ENCODE measurements at regions not wholly inside any gene's neighbourhood (a gene's known extent, or its start where the extent isn't known, plus 50 kb on each side); places are given as distances from the start of the nearest gene placed in this dataset.
"Not testable (repeated sequence)": the region's sequence is repeated elsewhere in the genome, so short reads cannot be mapped to it uniquely, and the experiment has no call there.

DNA sequence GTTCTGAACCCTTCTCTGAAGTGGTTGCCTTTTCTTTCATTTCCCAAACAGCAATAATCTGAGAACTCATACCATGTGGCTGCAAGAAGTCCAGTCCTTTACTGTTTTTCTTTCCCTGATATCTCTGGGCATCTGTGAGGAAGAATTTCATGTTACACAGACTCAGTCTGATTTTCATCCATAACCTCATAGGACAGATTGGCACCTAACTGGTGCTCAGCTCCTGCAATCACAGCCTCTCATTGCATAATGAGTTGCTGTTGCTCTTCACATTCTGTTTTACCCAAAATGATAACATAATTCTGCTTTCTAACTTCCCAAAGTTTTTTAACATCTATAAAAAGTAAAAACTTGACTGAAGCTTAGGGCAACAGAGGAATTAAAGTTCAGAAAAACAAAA lies 472.2 kb upstream of the PBX1 start:
- no peaks in the 10 kb centered on the region for H3K27me3 Mint-ChIP-seq
- no peak overlapping the region for H3K27ac Mint-ChIP-seq
- H3K4me1 Mint-ChIP-seq (ENCODE audit: low read depth in 2 of 2) = no peaks in the 10 kb centered on the region
- H3K36me3 Mint-ChIP-seq = peaks cover 5% of the 10 kb centered on the region
- DNase-seq (ENCODE audit: low spot score) (no peak), ATAC-seq (no peak)
- H3K4me3 Mint-ChIP-seq = no peak overlapping the region
- peaks cover 7% of the 10 kb centered on the region for H3K9me3 Mint-ChIP-seq

DNA sequence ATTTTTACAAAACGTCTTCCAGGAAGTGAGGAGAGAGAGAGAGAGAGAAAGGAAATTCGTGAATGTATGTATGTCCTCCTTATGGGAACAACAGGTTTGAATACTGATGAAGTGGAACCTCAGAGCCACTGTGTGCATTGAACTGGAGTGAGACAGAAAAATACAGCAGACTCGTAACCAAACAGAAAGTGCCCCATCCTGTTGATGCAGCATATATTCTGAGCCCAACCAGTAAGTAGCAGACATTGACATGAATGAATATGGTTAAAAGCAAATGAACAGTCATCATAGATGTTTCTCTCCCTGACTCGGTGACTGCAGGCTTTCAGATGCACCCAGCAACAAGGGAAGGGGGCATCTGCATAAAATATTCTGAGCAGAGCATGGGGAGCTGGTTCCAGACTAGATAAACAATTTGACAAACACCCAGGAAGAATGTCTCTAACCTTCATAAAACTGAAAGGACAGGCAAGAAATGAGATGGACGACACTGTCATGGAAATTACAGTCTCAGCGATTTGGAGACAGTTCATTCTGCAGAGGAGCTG lies 471.0 kb upstream of the PBX1 start:
- no peak for ATAC-seq
- Mint-ChIP-seq H3K4me3 (no peak overlapping the region), H3K4me1 (ENCODE audit: low read depth in 2 of 2) (no peaks in the 10 kb centered on the region), H3K9me3 (peaks cover 7% of the 10 kb centered on the region), H3K27me3 (no peaks in the 10 kb centered on the region), H3K27ac (no peak overlapping the region), H3K36me3 (peaks cover 5% of the 10 kb centered on the region)
- DNase-seq (ENCODE audit: low spot score) = no peak

DNA sequence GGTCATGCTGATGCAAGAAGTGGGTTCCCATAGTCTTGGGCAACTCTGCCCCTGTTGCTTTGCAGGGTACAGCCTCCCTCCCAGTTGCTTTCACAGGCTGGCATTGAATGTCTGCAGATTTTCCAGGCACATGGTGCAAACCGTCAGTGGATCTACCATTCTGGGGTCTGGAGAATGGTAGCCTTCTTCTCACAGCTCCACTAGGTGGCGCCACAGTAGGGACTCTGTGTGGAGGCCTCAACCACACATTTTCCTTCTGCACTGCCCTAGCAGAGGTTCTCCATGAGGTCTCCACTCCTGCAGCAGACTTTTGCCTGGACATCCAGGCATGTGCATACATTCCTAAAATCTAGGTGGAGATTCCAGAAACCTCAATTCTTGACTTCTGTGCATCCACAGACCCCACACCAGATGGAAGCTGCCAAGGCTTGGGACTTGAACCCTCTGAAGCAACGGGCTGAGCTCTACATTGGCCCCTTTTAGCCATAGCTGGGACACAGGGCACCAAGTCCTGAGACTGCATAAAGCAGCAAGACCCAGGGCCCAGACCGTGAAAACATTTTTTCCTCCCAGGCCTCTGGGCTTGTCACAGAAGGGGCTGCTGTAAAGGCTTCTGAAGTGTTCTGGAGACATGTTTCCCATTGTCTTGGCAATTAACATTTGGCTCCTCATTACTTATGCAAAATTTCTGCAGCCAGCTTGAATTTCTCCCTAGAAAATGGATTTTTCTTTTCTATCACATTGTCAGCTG lies 466.2 kb upstream of the PBX1 start:
- no peak overlapping the region for H3K27ac Mint-ChIP-seq
- DNase-seq (ENCODE audit: low spot score) (no peak), ATAC-seq (no peak)
- no peaks in the 10 kb centered on the region for H3K27me3 Mint-ChIP-seq
- H3K4me1 Mint-ChIP-seq (ENCODE audit: low read depth in 2 of 2) = no peaks in the 10 kb centered on the region
- H3K36me3 Mint-ChIP-seq = peaks cover under 1% of the 10 kb centered on the region
- no peak overlapping the region for H3K4me3 Mint-ChIP-seq
- H3K9me3 Mint-ChIP-seq = peaks cover 7% of the 10 kb centered on the region

DNA sequence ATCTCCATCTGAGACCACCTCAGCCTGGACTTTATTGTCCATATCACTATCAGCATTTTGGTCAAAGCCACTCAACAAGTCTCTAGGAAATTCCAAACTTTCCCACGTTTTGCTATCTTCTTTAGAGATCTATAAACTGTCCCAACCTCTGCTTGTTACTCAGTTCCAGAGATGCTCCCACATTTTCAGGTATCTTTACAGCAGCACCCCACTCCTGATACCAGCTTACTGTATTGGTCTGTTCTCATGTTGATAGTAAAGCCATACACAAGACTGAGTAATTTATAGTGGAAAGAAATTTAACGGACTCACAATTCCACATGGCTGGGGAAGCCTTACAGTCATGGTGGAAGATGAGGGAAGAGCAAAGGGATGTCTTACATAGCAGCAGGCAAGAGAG lies 465.4 kb upstream of the PBX1 start:
- Mint-ChIP-seq H3K27me3 (no peaks in the 10 kb centered on the region), H3K36me3 (no peaks in the 10 kb centered on the region), H3K4me1 (ENCODE audit: low read depth in 2 of 2) (no peaks in the 10 kb centered on the region), H3K4me3 (no peak overlapping the region), H3K27ac (no peak overlapping the region), H3K9me3 (peaks cover 2% of the 10 kb centered on the region)
- no peak for DNase-seq (ENCODE audit: low spot score)
- no peak for ATAC-seq

DNA sequence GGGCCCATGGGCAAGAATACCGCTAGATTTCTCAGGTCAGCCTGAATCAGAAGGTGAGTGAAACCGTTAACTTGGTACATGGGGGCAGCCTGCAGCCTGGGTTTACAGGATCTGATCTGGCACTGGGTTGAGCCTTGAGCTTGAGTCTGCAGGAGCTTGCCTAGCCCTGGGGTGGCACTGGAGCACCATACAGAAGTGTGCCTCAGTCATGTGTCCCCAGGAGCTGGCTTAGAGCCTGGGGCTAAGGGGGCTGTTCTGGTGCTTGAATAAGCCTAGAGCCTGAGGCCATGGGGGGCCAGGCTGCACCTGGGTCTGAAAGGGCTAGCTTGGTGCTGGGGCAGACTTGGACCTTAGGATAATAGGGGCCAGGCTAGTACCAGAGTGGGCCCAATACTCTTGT lies 457.2 kb upstream of the PBX1 start:
- Mint-ChIP-seq H3K36me3 (no peaks in the 10 kb centered on the region), H3K27ac (no peak overlapping the region), H3K27me3 (no peaks in the 10 kb centered on the region), H3K4me1 (ENCODE audit: low read depth in 2 of 2) (no peaks in the 10 kb centered on the region), H3K9me3 (peaks cover 6% of the 10 kb centered on the region), H3K4me3 (no peak overlapping the region)
- ATAC-seq = no peak
- no peak for DNase-seq (ENCODE audit: low spot score)

DNA sequence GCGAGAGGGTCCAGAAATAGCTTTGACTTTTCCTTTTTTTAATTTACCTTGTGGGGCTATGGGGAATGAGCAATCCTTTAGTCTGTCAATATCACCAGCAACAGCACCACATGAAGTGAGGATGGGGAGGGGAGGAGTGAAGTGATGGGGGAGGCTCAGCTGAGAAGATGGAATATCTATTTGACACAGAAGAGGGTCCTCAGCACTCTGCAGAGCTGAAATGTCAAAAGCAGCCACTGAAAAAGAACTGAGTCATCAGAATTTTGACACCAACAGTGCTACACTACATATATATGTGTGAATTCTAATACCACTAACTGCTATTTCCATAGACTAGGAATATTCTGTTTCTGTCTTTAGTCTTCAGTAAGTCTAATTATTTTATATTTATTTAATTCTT lies 427.0 kb upstream of the PBX1 start:
- H3K4me1 Mint-ChIP-seq (ENCODE audit: low read depth in 2 of 2) = no peaks in the 10 kb centered on the region
- H3K4me3 Mint-ChIP-seq = no peak overlapping the region
- ATAC-seq (no peak), DNase-seq (ENCODE audit: low spot score) (no peak)
- H3K36me3 Mint-ChIP-seq = no peaks in the 10 kb centered on the region
- no peak overlapping the region for H3K27ac Mint-ChIP-seq
- H3K9me3 Mint-ChIP-seq = peaks cover 2% of the 10 kb centered on the region
- no peaks in the 10 kb centered on the region for H3K27me3 Mint-ChIP-seq

DNA sequence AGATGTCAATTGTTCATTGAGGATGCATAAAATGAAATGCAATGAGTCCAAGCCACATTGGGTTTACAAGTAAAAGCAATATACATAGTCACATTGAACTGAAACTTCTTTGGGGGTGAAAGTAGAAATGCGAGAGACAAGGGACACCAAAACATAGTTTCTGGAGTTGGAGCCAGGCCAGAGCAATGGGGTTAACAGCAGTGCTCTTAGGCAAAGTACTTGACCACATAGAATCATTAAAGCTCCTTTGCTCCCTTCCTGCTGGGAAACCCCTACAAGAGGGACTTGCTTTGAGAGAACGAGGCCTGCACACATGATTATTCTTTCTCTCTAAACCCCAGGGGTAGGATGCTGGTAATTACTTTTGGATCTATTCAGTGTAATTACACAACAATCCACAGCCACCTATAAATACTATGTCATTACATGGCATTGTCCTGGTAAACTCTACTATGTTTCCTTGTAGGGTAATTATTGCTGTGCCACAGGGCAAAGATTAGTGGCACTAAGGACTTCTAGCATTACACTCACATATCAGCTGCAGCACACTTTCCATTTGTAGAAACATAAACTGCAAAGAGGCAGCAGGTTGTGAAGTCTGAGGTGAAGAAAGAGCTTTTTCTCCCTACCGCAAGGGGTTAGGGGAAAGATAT lies 421.6 kb upstream of the PBX1 start:
- H3K27me3 Mint-ChIP-seq = no peaks in the 10 kb centered on the region
- no peak overlapping the region for H3K4me3 Mint-ChIP-seq
- peaks cover 7% of the 10 kb centered on the region for H3K9me3 Mint-ChIP-seq
- H3K4me1 Mint-ChIP-seq (ENCODE audit: low read depth in 2 of 2) = no peaks in the 10 kb centered on the region
- H3K36me3 Mint-ChIP-seq = no peaks in the 10 kb centered on the region
- no peak for DNase-seq (ENCODE audit: low spot score)
- ATAC-seq = no peak
- H3K27ac Mint-ChIP-seq = no peak overlapping the region

DNA sequence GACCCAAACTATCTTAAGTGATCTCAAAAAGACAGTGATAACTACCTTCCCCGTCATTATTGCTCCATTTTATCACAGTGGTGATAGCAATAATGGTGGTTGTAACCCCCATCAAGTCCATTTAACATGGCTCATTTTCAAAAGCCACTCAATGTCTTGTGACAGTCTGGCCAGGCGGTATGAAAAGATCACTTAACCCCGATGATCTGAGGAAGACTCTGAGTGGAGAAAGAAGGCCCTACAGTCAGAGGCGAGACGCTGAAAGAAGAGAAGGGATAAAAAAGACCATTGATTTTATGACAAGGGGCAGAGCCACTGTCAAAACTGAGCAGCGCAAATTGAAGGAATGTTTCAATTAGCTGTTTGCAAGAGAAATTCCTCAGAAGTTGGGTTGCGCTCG lies 417.2 kb upstream of the PBX1 start:
- Mint-ChIP-seq H3K4me1 (ENCODE audit: low read depth in 2 of 2) (no peaks in the 10 kb centered on the region), H3K36me3 (no peaks in the 10 kb centered on the region), H3K9me3 (peaks cover 19% of the 10 kb centered on the region), H3K27me3 (no peaks in the 10 kb centered on the region), H3K27ac (no peak overlapping the region), H3K4me3 (no peak overlapping the region)
- ATAC-seq (no peak), DNase-seq (ENCODE audit: low spot score) (no peak)

DNA sequence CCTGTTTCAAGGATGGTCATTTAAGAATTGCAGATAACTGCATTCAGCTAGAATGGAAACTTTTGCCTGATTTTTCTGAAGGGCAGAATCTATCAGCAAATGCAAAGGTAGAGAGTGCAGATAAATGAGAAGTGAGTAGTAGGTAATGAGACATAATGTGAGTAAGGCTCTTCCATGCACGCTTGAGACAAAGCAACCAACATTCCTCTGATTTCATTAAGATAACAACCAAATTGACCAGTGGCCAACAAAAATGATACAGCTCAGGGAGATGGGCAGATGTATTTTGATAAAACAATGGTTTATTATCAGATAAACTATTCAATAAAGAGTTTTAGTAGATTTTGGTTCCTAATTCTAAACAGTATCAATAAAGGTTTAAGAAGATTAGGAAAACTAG lies 404.4 kb upstream of the PBX1 start:
- ATAC-seq = no peak
- H3K27me3 Mint-ChIP-seq = no peaks in the 10 kb centered on the region
- no peak overlapping the region for H3K4me3 Mint-ChIP-seq
- DNase-seq (ENCODE audit: low spot score) = no peak
- peaks cover 9% of the 10 kb centered on the region for H3K9me3 Mint-ChIP-seq
- no peak overlapping the region for H3K27ac Mint-ChIP-seq
- H3K4me1 Mint-ChIP-seq (ENCODE audit: low read depth in 2 of 2) = no peaks in the 10 kb centered on the region
- no peaks in the 10 kb centered on the region for H3K36me3 Mint-ChIP-seq

DNA sequence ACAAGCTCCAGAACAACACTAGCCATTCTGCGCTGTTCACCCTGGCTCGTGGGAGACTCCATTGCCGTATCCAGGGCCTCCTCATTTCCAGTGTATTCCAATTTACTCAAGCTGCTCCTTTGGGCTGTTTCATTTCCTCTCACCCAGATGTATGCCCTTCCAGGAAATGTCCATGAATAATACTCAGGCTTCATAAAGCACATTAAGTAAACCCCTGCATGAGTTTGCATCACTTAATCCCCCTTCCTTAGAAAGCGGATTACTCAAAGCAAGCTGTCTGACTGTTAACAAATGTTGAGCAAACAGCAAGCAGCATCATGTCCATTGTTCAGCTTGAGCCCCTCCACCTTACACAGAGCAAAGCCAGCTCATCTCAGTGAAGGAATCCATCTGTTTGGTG lies 403.6 kb upstream of the PBX1 start:
- no peak overlapping the region for H3K4me3 Mint-ChIP-seq
- no peaks in the 10 kb centered on the region for H3K4me1 Mint-ChIP-seq (ENCODE audit: low read depth in 2 of 2)
- ATAC-seq = no peak
- H3K9me3 Mint-ChIP-seq = peaks cover 9% of the 10 kb centered on the region
- no peaks in the 10 kb centered on the region for H3K36me3 Mint-ChIP-seq
- H3K27me3 Mint-ChIP-seq = no peaks in the 10 kb centered on the region
- DNase-seq (ENCODE audit: low spot score) = no peak
- no peak overlapping the region for H3K27ac Mint-ChIP-seq

DNA sequence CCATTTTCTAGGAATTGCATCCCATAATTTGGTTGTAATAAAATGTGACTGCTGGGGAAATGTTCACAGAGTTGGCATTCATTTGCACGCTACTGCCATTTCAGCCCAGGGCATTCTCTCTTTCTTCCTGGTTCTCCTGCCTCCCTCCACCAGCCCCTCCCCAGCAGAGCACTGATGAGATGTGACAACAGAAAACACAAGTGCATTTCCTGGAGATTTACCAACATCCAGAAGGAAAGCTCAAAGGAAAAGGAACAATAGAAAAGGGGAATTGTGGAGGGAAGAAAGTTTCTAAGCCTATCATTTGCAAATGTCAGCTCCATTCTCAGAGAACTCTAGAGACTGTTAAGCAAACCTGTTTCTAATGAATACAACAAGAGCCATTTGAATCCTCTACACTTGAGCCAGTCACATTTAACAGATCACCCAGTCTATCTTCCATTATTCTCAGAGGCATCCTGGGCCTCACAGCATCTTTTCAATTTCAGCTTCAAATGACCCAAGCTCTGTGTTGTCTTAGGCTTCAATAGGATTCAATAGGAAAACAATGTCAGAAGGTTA lies 395.6 kb upstream of the PBX1 start:
- Mint-ChIP-seq H3K9me3 (peaks cover 8% of the 10 kb centered on the region), H3K27ac (no peak overlapping the region), H3K36me3 (no peaks in the 10 kb centered on the region), H3K4me1 (ENCODE audit: low read depth in 2 of 2) (no peaks in the 10 kb centered on the region), H3K27me3 (no peaks in the 10 kb centered on the region), H3K4me3 (no peak overlapping the region)
- DNase-seq (ENCODE audit: low spot score) (no peak), ATAC-seq (no peak)

DNA sequence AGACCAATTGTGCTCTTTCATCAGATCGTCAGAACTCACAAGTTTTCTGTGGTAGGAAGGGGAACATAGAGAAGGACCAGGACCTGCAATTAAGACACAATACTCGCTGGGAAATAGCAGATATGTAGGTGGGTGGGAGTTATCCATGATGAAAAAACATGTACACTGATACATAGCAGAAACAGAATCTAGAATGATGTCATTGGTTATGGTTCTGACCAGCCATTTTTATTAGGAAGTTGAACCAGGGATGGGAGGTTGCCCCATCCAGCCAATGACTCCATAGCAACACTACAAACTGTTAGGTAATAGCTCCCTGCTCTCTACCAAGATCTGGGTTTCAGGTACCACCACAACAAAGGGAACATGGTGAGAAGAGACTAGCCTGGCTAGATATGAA lies 393.5 kb upstream of the PBX1 start:
- Mint-ChIP-seq H3K4me3 (no peak overlapping the region), H3K4me1 (ENCODE audit: low read depth in 2 of 2) (no peaks in the 10 kb centered on the region), H3K27ac (no peak overlapping the region), H3K9me3 (peaks cover 19% of the 10 kb centered on the region), H3K36me3 (no peaks in the 10 kb centered on the region), H3K27me3 (no peaks in the 10 kb centered on the region)
- DNase-seq (ENCODE audit: low spot score) = no peak
- ATAC-seq = no peak

DNA sequence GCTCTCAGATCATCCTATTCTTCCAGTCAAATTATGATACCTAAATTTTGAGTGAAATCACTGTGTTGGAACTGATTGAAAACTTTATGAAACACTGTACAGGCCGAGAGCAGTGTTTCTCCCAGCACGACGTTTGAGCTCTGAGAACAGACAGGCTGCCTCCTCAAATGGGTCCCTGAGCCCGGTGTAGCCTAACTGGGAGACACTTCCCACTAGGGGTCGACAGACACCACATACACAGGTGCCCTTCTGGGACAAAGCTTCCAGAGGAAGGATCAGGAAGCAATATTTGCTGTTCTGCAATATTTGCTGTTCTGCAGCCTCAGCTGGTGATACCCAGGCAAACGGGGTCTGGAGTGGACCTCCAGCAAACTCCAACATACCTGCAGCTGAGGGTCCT lies 392.5 kb upstream of the PBX1 start:
- H3K36me3 Mint-ChIP-seq; DNase-seq (ENCODE audit: low spot score); H3K4me3 Mint-ChIP-seq; H3K27ac Mint-ChIP-seq; H3K4me1 Mint-ChIP-seq (ENCODE audit: low read depth in 2 of 2); H3K27me3 Mint-ChIP-seq; ATAC-seq: not testable (repeated sequence)
- peaks cover 19% of the 10 kb centered on the region for H3K9me3 Mint-ChIP-seq

DNA sequence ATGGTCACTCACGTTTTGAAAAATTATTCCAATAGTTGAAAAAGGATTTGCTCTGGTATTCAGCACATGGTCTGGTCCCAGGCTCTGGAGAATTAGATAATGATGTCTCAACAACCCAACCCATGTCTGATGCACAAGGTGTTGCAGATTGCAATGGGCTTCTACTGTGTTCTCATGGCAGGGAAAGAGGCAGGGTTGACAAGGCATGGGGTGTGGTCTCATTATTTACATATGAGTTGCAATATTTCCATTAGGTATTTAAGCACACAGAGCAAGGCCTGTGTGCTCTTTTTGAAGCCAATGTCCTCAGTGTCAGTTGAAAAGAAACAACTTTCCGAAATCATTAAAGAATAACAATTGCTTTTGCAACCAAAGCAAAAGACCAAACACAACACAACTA lies 381.9 kb upstream of the PBX1 start:
- no peak overlapping the region for H3K27ac Mint-ChIP-seq
- no peak overlapping the region for H3K4me3 Mint-ChIP-seq
- H3K9me3 Mint-ChIP-seq = peaks cover 11% of the 10 kb centered on the region
- no peaks in the 10 kb centered on the region for H3K27me3 Mint-ChIP-seq
- ATAC-seq (no peak), DNase-seq (ENCODE audit: low spot score) (no peak)
- no peaks in the 10 kb centered on the region for H3K36me3 Mint-ChIP-seq
- H3K4me1 Mint-ChIP-seq (ENCODE audit: low read depth in 2 of 2) = no peaks in the 10 kb centered on the region

Measured in natural killer cell treated with Interleukin-12 subunit alpha and Interleukin-12 subunit beta and Interleukin-15 and Interleukin-18, amount 100 ng/mL, for 72 hours (primary cell).